H1 (cell line): ENCODE measurements at regions not wholly inside any gene's neighbourhood (a gene's known extent, or its start where the extent isn't known, plus 50 kb on each side); places are given as distances from the start of the nearest gene placed in this dataset.

Source experiments
- CTCF ChIA-PET: fragments of 300-600 bp; sonication (Branson Sonifier 250); formaldehyde crosslinking; loops from one replicate; lab custom pipeline; 2021; ENCODE audit not compliant: partially characterized antibody; lab: Charles Lee
- POLR2A ChIA-PET: fragments of 300-600 bp; sonication (Branson Sonifier 250); formaldehyde crosslinking; loops from one replicate; lab custom pipeline; 2021; ENCODE audit warnings: inconsistent platforms; ENCODE audit not compliant: partially characterized antibody; lab: Charles Lee
- DNase-seq, 2 experiments: peaks; one replicate each; pipeline versions ENCODE4 v3.0.0 to v3.0.0-alpha.2; 2010 to 2022; ENCODE audit warnings: low spot score in 2 of 2, low read depth in 1 of 2, mixed read lengths in 1 of 2
- FAIRE-seq: peaks from 2 replicates; lab custom pipeline; 2011; peaks lifted over from hg19 to GRCh38; lab: Jason Lieb, UNC
- H2AFZ ChIP-seq: 2 replicates; pipeline ENCODE4 v1.8.1; 2012; ENCODE audit warnings: low read length, inconsistent platforms
- H2AK5ac ChIP-seq: 2 replicates; pipeline ENCODE4 v1.6.1; 2013; ENCODE audit warnings: low read depth, low read length
- H2BK120ac ChIP-seq: replicated peaks from 2 replicates; pipeline ENCODE3; 2013; ENCODE audit warnings: low read depth, low read length, inconsistent platforms
- H2BK12ac ChIP-seq: 2 replicates; pipeline ENCODE4 v1.6.1; 2013; ENCODE audit warnings: low read depth, low read length
- H2BK15ac ChIP-seq: 2 replicates; pipeline ENCODE4 v1.6.1; 2013; ENCODE audit warnings: low read length
- H2BK20ac ChIP-seq: 2 replicates; pipeline ENCODE4 v1.6.1; 2013; ENCODE audit warnings: low read length
- H2BK5ac ChIP-seq: 2 replicates; pipeline ENCODE4 v1.6.1; 2013; ENCODE audit warnings: low read depth, low read length
- H3K14ac ChIP-seq: 2 replicates; pipeline ENCODE4 v1.6.1; 2013; ENCODE audit warnings: inconsistent platforms; ENCODE audit not compliant: insufficient read length
- H3K18ac ChIP-seq: 2 replicates; pipeline ENCODE4 v1.6.1; 2013; ENCODE audit warnings: low read length; ENCODE audit errors: extremely low read depth
- H3K23ac ChIP-seq: 2 replicates; pipeline ENCODE4 v1.6.1; 2013; ENCODE audit warnings: inconsistent platforms; ENCODE audit not compliant: insufficient read length
- H3K23me2 ChIP-seq: 2 replicates; pipeline ENCODE4 v1.6.1; 2013; ENCODE audit warnings: low read depth, low read length
- H3K27ac ChIP-seq: 2 replicates; pipeline ENCODE4 v1.6.1; 2011; ENCODE audit warnings: low read depth, low read length, inconsistent platforms
- H3K27me3 ChIP-seq, 4 experiments: replicated peaks in 1 of 4; 1 replicate in 1 of 4; 2 replicates in 3 of 4; pipeline versions ENCODE4 v1.6.1 to v1.8.1; 2011 to 2013; ENCODE audit warnings: low read length in 3 of 4, mild to moderate bottlenecking in 3 of 4, inconsistent platforms in 2 of 4, mixed read lengths in 2 of 4, moderate library complexity in 1 of 4; ENCODE audit not compliant: control insufficient read depth in 3 of 4, insufficient read depth in 3 of 4; ENCODE audit errors: extremely low read depth in 1 of 4
- H3K36me3 ChIP-seq, 4 experiments: 2 replicates each; pipeline versions ENCODE4 v1.6.1 to v1.8.1; 2011 to 2013; ENCODE audit warnings: mild to moderate bottlenecking in 4 of 4, low read length in 3 of 4, moderate library complexity in 2 of 4, control low read depth in 1 of 4, inconsistent platforms in 1 of 4; ENCODE audit not compliant: insufficient read depth in 4 of 4, control insufficient read depth in 2 of 4
- H3K4ac ChIP-seq: replicated peaks from 2 replicates; pipeline ENCODE3; 2013; ENCODE audit warnings: low read length, low read depth, mixed read lengths, inconsistent platforms; ENCODE audit not compliant: insufficient read length
- H3K4me1 ChIP-seq, 4 experiments: replicated peaks in 1 of 4; 1 replicate in 1 of 4; 2 replicates in 3 of 4; pipeline versions ENCODE4 v1.6.1 to v1.8.1; 2011 to 2013; ENCODE audit warnings: low read length in 3 of 4, inconsistent platforms in 2 of 4, mixed read lengths in 1 of 4; ENCODE audit not compliant: insufficient read depth in 4 of 4, control insufficient read depth in 3 of 4
- H3K4me2 ChIP-seq, 2 experiments: 2 replicates each; pipeline versions ENCODE4 v1.6.1 to v1.8.1; 2011 to 2013; ENCODE audit warnings: low read depth in 2 of 2, low read length in 2 of 2, control low read depth in 1 of 2, inconsistent platforms in 1 of 2, mild to moderate bottlenecking in 1 of 2; ENCODE audit not compliant: insufficient read depth in 1 of 2
- H3K4me3 ChIP-seq, 4 experiments: fragments of 200-600, 300-600 bp in 1 of 4; sonication (generic), shearing (Covaris generic), sonication (Bioruptor Twin) in 1 of 4; 2 replicates each; pipeline versions ENCODE4 v1.5.1 to v1.8.1; 2011 to 2016; ENCODE audit warnings: low read length in 4 of 4, low read depth in 3 of 4, control low read depth in 2 of 4, inconsistent platforms in 2 of 4, mild to moderate bottlenecking in 2 of 4, mixed read lengths in 1 of 4, moderate library complexity in 1 of 4; ENCODE audit not compliant: insufficient read depth in 2 of 4; ENCODE audit errors: extremely low read depth in 1 of 4
- H3K56ac ChIP-seq: replicated peaks from 2 replicates; pipeline ENCODE3; 2013; ENCODE audit warnings: low read depth, mild to moderate bottlenecking, mixed read lengths, low read length, inconsistent platforms; ENCODE audit not compliant: insufficient read length
- H3K79me1 ChIP-seq: 2 replicates; pipeline ENCODE4 v1.6.1; 2013; ENCODE audit warnings: low read depth, low read length, control low read depth
- H3K79me2 ChIP-seq, 2 experiments: 2 replicates each; pipeline versions ENCODE4 v1.6.1 to v1.8.1; 2012 to 2013; ENCODE audit warnings: low read length in 2 of 2, mild to moderate bottlenecking in 2 of 2, inconsistent platforms in 1 of 2; ENCODE audit not compliant: insufficient read depth in 2 of 2, control insufficient read depth in 1 of 2
- H3K9ac ChIP-seq, 4 experiments: replicated peaks in 1 of 4; 1 replicate in 1 of 4; 2 replicates in 3 of 4; pipeline versions ENCODE4 v1.6.1 to v1.8.1; 2011 to 2013; ENCODE audit warnings: low read depth in 3 of 4, low read length in 3 of 4, control low read depth in 2 of 4, mild to moderate bottlenecking in 2 of 4, moderate library complexity in 2 of 4, inconsistent platforms in 1 of 4; ENCODE audit errors: extremely low read depth in 1 of 4
- H3K9me3 ChIP-seq, 2 experiments: 2 replicates each; pipeline versions ENCODE4 v1.6.1 to v1.8.1; 2012 to 2013; ENCODE audit warnings: mild to moderate bottlenecking in 2 of 2, moderate library complexity in 2 of 2, control low read depth in 1 of 2, inconsistent platforms in 1 of 2, low read depth in 1 of 2, low read length in 1 of 2, mixed read lengths in 1 of 2; ENCODE audit not compliant: insufficient read depth in 2 of 2
- H4K20me1 ChIP-seq, 2 experiments: replicated peaks in 1 of 2; 2 replicates each; pipeline versions ENCODE3 to v1.8.1; 2011 to 2013; ENCODE audit warnings: inconsistent platforms in 2 of 2, low read length in 2 of 2, mild to moderate bottlenecking in 1 of 2; ENCODE audit not compliant: insufficient read depth in 2 of 2, control insufficient read depth in 1 of 2
- H4K5ac ChIP-seq: 2 replicates; pipeline ENCODE4 v1.6.1; 2013; ENCODE audit warnings: low read length, low read depth, mixed read lengths, inconsistent platforms; ENCODE audit not compliant: insufficient read length
- H4K8ac ChIP-seq: 2 replicates; pipeline ENCODE4 v1.8.0; 2013; ENCODE audit warnings: mild to moderate bottlenecking, moderate library complexity, low read length, inconsistent platforms; ENCODE audit not compliant: insufficient read depth; ENCODE audit errors: extremely low read depth
- H4K91ac ChIP-seq: replicated peaks from 2 replicates; pipeline ENCODE3; 2013; ENCODE audit warnings: low read length, mixed read lengths, inconsistent platforms; ENCODE audit not compliant: insufficient read length
- ATF3 ChIP-seq: IDR thresholded peaks from 2 replicates; pipeline ENCODE4 v1.6.1; 2011; ENCODE audit warnings: low read depth, mild to moderate bottlenecking, low read length; ENCODE audit not compliant: insufficient read depth
- BACH1 ChIP-seq: IDR thresholded peaks from 2 replicates; pipeline ENCODE4 v1.6.1; 2012; ENCODE audit warnings: low read length, improper control_type of control experiment
- RBBP5 ChIP-seq: IDR thresholded peaks from 2 replicates; pipeline ENCODE4 v1.7.1; 2012; ENCODE audit warnings: low read depth, mild to moderate bottlenecking, inconsistent platforms, low read length, moderate library complexity, borderline replicate concordance
- SP2 ChIP-seq: IDR thresholded peaks from 2 replicates; pipeline ENCODE4 v1.6.1; 2012; ENCODE audit warnings: mild to moderate bottlenecking, low read length, inconsistent platforms
- WGBS, 2 experiments: shearing (Covaris generic) in 1 of 2; methylation state at CpG; one replicate each; pipeline versions ENCODE4 v1.1.6 to v1.1.7; 2013 to 2015; ENCODE audit warnings: low lambda C conversion rate in 2 of 2, mixed read lengths in 2 of 2, inconsistent platforms in 1 of 2, low coverage in 1 of 2, missing lambda C conversion rate in 1 of 2; ENCODE audit not compliant: insufficient replicate concordance in 2 of 2, insufficient coverage in 1 of 2, insufficient read length in 1 of 2; ENCODE audit errors: extremely low coverage in 1 of 2, missing lambda C conversion rate in 1 of 2; 5-methylcytosine and 5-hydroxymethylcytosine counted together

GRCh38 chr14:34233619-34234018, 228.4 kb downstream of the SPTSSA start:
- Histone ChIP-seq H3K4me3 (no peak overlapping the region), H4K8ac (no peak overlapping the region), H3K23me2 (no peaks in the 10 kb centered on the region), H3K79me2 (no peaks in the 10 kb centered on the region), H2BK15ac (no peak overlapping the region), H3K4me1 (no peaks in the 10 kb centered on the region), H3K56ac (no peak overlapping the region), H3K36me3 (no peaks in the 10 kb centered on the region), H3K27ac (no peak overlapping the region), H3K27me3 (no peaks in the 10 kb centered on the region), H3K14ac (no peak overlapping the region), H4K91ac (no peak overlapping the region), H3K4ac (no peak overlapping the region), H3K23ac (no peak overlapping the region), H2BK120ac (no peak overlapping the region), H3K79me1 (no peaks in the 10 kb centered on the region), H3K9ac (no peak overlapping the region), H2AK5ac (no peak overlapping the region), H4K20me1 (no peaks in the 10 kb centered on the region), H3K4me2 (no peak overlapping the region), H4K5ac (no peak overlapping the region), H3K18ac (no peak overlapping the region), H2BK12ac (no peak overlapping the region), H2BK20ac (no peak overlapping the region), H2BK5ac (no peak overlapping the region), H2AFZ (no peak overlapping the region), H3K9me3 (no peaks in the 10 kb centered on the region)
- ChIA-PET POLR2A (no interaction called here), CTCF (no interaction called here)
- FAIRE-seq = no peak
- TF ChIP-seq RBBP5 = no peak
- no peak for TF ChIP-seq SP2
- TF ChIP-seq ATF3 = no peak
- TF ChIP-seq BACH1 = no peak
- no peak for DNase-seq
- 95% methylated on average over 1 of the region's 1 CpG; no CpG with 5 or more reads in 1 of the 2 experiments for WGBS, 2 experiments
